GM21576 (cell line): ENCODE measurements at regions not wholly inside any gene's neighbourhood (a gene's known extent, or its start where the extent isn't known, plus 50 kb on each side); places are given as distances from the start of the nearest gene placed in this dataset.
A peak's percentile ranks its signal among the peaks of the same experiment; 100 is the strongest.

Experiments
- ATAC-seq: cut with Tn5 transposase; IDR thresholded peaks from one replicate; pipeline ENCODE4 v1.9.1; 2021; ENCODE audit warnings: mild to moderate bottlenecking, moderate library complexity; ENCODE audit not compliant: unreplicated experiment

DNA sequence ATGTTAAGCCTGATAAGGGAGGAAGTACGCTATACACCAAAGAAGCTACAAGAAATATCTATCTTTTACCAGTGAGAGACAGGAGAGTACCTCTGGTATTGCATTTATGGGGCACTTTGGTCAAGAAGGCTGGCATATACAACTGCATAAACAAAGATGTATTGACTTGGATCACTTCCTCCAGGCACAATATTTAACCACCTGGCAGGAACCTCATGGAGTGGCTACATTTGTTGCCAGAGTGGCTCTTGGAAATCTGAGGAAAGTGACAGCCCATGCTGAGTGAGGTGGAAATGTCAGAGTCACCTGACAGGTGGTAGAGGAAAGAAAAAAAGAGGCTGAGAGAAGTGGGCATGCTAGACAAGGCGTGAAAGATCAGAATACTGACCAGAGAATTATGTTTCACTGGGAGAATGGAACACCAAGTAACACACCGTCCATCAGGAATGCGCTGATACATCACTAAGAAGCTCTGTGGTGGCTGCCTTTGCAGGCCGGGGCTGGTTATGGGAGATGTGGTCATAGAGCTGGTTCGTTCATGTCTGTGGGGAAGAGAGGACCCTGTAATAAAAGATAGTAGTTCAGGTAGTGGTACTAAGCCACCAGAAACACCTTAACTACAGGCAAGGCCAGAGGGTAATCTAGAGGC is 61.4 kb upstream of the UFL1 start:
- ATAC-seq, result no peak

DNA sequence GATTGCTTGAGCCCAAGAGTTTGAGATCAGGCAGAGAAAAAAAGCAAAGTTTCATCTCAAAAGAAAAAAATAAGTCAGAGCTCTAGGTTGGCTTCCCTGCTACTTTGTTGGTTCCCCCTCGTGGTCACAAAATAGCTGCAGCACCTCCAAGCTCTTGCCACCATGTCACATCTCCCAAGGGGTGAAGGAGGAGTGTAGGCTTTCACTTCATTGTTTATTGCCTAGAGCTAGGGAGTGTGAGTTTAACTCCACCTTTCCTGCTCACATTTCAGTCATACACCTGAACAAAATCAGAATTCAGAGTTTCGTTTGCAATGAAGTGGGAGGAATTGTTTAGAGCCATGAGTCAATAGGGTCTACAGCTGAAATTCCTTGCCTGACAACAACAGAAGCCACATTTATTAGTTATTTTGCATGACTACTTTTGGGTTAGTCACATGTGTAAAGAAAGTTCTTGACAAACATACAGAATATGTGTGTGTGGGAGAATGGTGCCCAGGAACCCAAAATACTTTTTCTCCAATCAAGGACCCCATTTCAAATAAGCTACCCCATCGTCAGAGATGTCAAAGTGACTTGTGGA is 56.2 kb upstream of the UFL1 start:
- ATAC-seq, result peak; percentile 40

GRCh38 chr6:96466147-96466863 is 55.3 kb upstream of the UFL1 start:
- peak; percentile 68 for ATAC-seq

DNA sequence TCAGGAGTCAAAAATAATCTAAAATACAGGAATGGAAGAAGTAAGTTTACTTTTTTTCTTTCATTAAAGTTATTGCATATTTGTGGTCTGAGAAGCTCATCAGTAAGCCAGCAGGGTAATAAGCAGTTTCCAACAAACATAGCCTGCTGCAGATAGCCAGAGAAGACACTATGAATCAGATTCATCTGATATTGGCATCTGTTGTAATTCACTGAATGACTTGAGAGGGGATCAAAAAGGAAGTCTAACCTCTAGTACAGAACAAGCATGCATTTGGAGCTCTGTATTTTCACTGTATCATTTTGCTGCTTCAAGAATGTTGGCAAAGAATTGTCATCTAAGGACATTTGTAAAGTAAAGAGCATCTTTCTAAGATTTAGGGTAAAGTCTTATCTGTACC is 53.8 kb upstream of the UFL1 start:
- no peak for ATAC-seq

DNA sequence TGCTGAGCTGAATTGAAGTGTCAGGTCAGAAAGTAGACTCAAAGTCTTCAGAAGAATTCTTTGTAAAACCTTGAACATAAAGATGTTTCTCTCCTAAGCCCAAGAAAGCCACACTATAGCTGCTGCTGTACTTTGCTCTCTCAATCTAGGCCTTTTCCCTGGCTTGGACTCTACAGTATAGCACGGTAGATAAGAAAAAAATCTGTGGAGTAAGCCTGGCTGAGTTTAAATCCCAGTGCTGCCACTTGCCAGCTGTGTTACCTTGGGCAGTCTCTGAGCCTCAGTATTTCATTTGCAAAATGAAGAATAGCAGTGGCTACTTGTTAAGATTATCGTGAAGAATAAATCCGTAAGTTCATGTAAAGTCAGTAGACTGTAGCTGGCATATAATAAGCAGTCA is 53.3 kb upstream of the UFL1 start:
- no peak for ATAC-seq

DNA sequence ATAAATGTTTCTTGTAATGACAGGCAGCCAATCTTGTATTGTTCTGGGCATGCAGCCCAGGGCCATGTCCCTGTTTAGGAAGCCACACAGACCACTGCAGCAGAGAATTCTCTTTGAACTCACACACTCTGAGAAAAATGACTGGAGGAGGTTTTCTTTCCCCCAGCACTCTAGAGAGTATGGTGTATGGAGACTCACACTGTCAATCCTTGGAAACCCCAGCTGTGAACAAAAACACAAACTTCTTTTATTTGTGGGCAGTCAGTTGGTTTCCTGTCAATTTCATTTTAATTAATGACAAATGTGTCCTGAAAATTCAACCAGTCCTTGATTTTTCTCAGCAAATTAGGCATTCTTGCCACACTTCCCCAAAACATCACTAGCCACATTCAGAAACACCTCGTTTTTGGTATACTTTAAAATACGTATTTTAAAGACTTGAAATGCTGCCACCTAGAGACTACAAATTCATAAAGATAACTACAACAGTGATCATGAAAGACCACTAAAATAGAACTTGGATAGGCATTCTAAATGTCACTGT is 52.9 kb upstream of the UFL1 start:
- ATAC-seq, result no peak

DNA sequence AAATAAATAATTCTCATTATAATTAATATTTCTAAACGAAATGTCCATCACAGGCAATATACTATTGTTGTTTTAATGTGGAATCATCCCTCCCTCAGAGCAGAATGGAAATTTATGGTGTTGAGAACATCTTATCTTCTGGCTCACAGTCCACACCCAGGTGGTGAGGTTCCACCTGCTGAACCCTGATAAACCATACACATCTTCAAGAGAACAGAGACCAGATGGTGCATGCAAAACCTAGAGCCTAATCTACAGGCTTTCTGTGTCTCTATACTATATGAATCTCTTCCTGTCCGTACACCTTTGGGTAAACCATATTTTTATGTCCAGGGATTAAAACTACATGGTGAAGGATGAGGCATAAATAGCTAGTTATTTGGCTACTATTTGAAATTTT is 52.3 kb upstream of the UFL1 start:
- no peak for ATAC-seq

DNA sequence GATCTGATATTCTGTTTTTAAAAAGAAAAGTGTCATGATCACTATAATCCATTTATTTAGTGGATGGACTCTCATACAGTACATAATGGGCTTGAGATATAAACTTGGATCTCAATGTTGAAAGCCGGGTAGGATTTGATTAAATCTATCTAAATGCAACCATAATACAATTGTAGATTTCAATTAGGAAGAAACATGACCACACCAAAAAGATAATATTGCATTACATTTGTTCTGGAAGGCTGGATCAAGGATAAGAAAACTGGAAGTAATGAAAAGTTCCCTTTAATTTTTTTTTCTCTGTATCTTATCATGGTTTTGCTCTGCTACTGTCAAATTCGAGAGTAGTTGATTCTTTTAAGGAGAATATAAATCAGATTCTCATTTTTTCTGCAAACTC is 51.3 kb upstream of the UFL1 start:
- no peak for ATAC-seq
